SK-N-SH (cell line): ENCODE measurements at regions not wholly inside any gene's neighbourhood (a gene's known extent, or its start where the extent isn't known, plus 50 kb on each side); places are given as distances from the start of the nearest gene placed in this dataset.

ENCODE experiments used
- CTCF ChIA-PET: fragments of 300-600, 350-600 bp; formaldehyde crosslinking; extraction: SDS; loops from one replicate; lab custom pipeline; 2021; lab: Yijun Ruan, JAX
- POLR2A ChIA-PET: fragments of 350-600 bp; sonication (Branson Sonifier 250); formaldehyde crosslinking; extraction: SDS; loops from one replicate; lab custom pipeline; 2020; ENCODE audit warnings: antibody characterized with exemption, inconsistent platforms; lab: Yijun Ruan, JAX
- DNase-seq: peaks from one replicate; pipeline ENCODE4 v3.0.0; 2012
- H2AFZ ChIP-seq: fragments of 200-600 bp; sonication (generic); 2 replicates; pipeline ENCODE4 v1.8.1; 2016; ENCODE audit warnings: antibody characterized with exemption, mild to moderate bottlenecking, low read depth
- H3F3A ChIP-seq: fragments of 200-600 bp; sonication (generic); replicated peaks from 2 replicates; pipeline ENCODE3; 2016; ENCODE audit warnings: antibody characterized with exemption, mild to moderate bottlenecking; ENCODE audit not compliant: insufficient read depth
- H3K27ac ChIP-seq, 2 experiments: fragments of 200-500 bp in 1 of 2; fragments of 200-600 bp in 1 of 2; sonication (Bioruptor generic) in 1 of 2; sonication (generic), shearing (Covaris generic) in 1 of 2; 2 replicates each; pipeline versions ENCODE4 v1.5.1 to v1.6.1; 2014 to 2016; ENCODE audit warnings: low read depth in 2 of 2, inconsistent platforms in 1 of 2, low read length in 1 of 2, mild to moderate bottlenecking in 1 of 2, mixed read lengths in 1 of 2
- H3K27me3 ChIP-seq: fragments of 200-600 bp; sonication (generic), shearing (Covaris generic); 2 replicates; pipeline ENCODE4 v1.6.1; 2016; ENCODE audit warnings: mixed run types; ENCODE audit not compliant: insufficient read depth
- H3K36me3 ChIP-seq, 2 experiments: fragments of 200-500 bp in 1 of 2; fragments of 200-600 bp in 1 of 2; sonication (Bioruptor generic) in 1 of 2; sonication (generic) in 1 of 2; replicated peaks in 1 of 2; 2 replicates each; pipeline versions ENCODE3 to v1.5.1; 2014 to 2016; ENCODE audit warnings: low read length in 1 of 2, mild to moderate bottlenecking in 1 of 2; ENCODE audit not compliant: insufficient read depth in 2 of 2, control insufficient read depth in 1 of 2
- H3K4me1 ChIP-seq, 2 experiments: fragments of 200-500 bp in 1 of 2; fragments of 200-600 bp in 1 of 2; sonication (Bioruptor generic) in 1 of 2; sonication (generic), shearing (Covaris generic) in 1 of 2; 2 replicates each; pipeline versions ENCODE4 v1.5.1 to v1.6.1; 2014 to 2016; ENCODE audit warnings: low read depth in 1 of 2, low read length in 1 of 2, mixed run types in 1 of 2; ENCODE audit not compliant: insufficient read depth in 2 of 2, control insufficient read depth in 1 of 2
- H3K4me2 ChIP-seq: fragments of 200-600 bp; sonication (generic), shearing (Covaris generic); 2 replicates; pipeline ENCODE4 v1.6.1; 2017; ENCODE audit warnings: mixed run types
- H3K4me3 ChIP-seq, 2 experiments: fragments of 200-500 bp in 1 of 2; fragments of 200-600 bp in 1 of 2; sonication (Bioruptor generic) in 1 of 2; sonication (generic), shearing (Covaris generic) in 1 of 2; 2 replicates each; pipeline versions ENCODE4 v1.5.1 to v1.8.1; 2014 to 2016; ENCODE audit warnings: low read depth in 2 of 2, inconsistent platforms in 1 of 2, low read length in 1 of 2, mild to moderate bottlenecking in 1 of 2, mixed read lengths in 1 of 2, moderate library complexity in 1 of 2
- H3K79me2 ChIP-seq: fragments of 200-600 bp; sonication (generic); 2 replicates; pipeline ENCODE4 v1.8.1; 2017; ENCODE audit warnings: mild to moderate bottlenecking; ENCODE audit not compliant: insufficient read depth
- H3K9ac ChIP-seq: fragments of 200-600 bp; sonication (generic); 2 replicates; pipeline ENCODE4 v1.6.1; 2017; ENCODE audit warnings: mixed run types
- H3K9me2 ChIP-seq: fragments of 200-600 bp; sonication (generic); 2 replicates; pipeline ENCODE4 v1.6.1; 2017; ENCODE audit warnings: mixed run types
- H3K9me3 ChIP-seq: fragments of 200-600 bp; sonication (generic); 2 replicates; pipeline ENCODE4 v1.6.1; 2017; ENCODE audit warnings: mixed run types, mild to moderate bottlenecking, moderate library complexity
- H4K20me1 ChIP-seq: fragments of 200-600 bp; sonication (generic); 2 replicates; pipeline ENCODE4 v1.6.1; 2017; ENCODE audit warnings: mild to moderate bottlenecking, mixed run types; ENCODE audit not compliant: insufficient read depth
- EP300 ChIP-seq, 2 experiments: IDR thresholded peaks; 2 replicates each; pipeline versions ENCODE4 v1.4.0 to v1.6.1; 2012; ENCODE audit warnings: borderline replicate concordance in 1 of 2, low read depth in 1 of 2, low read length in 1 of 2
- GATA2 ChIP-seq: sonication (generic); formaldehyde crosslinking; IDR thresholded peaks from 2 replicates; pipeline ENCODE4 v1.5.0; 2020; ENCODE audit warnings: mild to moderate bottlenecking, missing genetic modification reagents
- JUND ChIP-seq: IDR thresholded peaks from 2 replicates; pipeline ENCODE4 v1.4.0; 2012
- MXI1 ChIP-seq: IDR thresholded peaks from 2 replicates; pipeline ENCODE4 v1.6.1; 2012; ENCODE audit warnings: mild to moderate bottlenecking, low read depth, low read length, improper control_type of control experiment
- NFIC ChIP-seq: IDR thresholded peaks from 2 replicates; pipeline ENCODE4 v1.4.0; 2012; ENCODE audit warnings: borderline replicate concordance
- NRF1 ChIP-seq: IDR thresholded peaks from 2 replicates; pipeline ENCODE4 v1.6.1; 2012; ENCODE audit warnings: low read depth, mild to moderate bottlenecking, low read length
- POLR2AphosphoS5 ChIP-seq: IDR thresholded peaks from 2 replicates; pipeline ENCODE4 v1.6.1; 2012; ENCODE audit warnings: low read depth, low read length
- RAD21 ChIP-seq: IDR thresholded peaks from 2 replicates; pipeline ENCODE4 v1.6.1; 2012; ENCODE audit warnings: mild to moderate bottlenecking, low read length
- RCOR1 ChIP-seq: fragments of 150-350 bp; IDR thresholded peaks from 2 replicates; pipeline ENCODE4 v1.6.1; 2017; ENCODE audit warnings: antibody characterized with exemption, low read length
- RXRA ChIP-seq: IDR thresholded peaks from 2 replicates; pipeline ENCODE4 v1.4.0; 2012; ENCODE audit warnings: low read depth, mild to moderate bottlenecking, borderline replicate concordance
- TAF1 ChIP-seq: IDR thresholded peaks from 2 replicates; pipeline ENCODE4 v1.6.1; 2012; ENCODE audit warnings: low read depth, mild to moderate bottlenecking, low read length, moderate library complexity, borderline replicate concordance
- WGBS: methylation state at CpG from one replicate; pipeline ENCODE4 v1.1.6; 2017; ENCODE audit warnings: low lambda C conversion rate; 5-methylcytosine and 5-hydroxymethylcytosine counted together
- TF ChIP-seq, protein P1 (sequence below): IDR thresholded peaks from 2 replicates; pipeline ENCODE4 v1.4.0; 2012; ENCODE audit warnings: low read depth
- TF ChIP-seq, protein P2 (sequence below): IDR thresholded peaks from 2 replicates; pipeline ENCODE4 v1.4.0; 2012; ENCODE audit warnings: low read depth, borderline replicate concordance
- TF ChIP-seq, protein P3 (sequence below): fragments of 200-600 bp; sonication (generic); IDR thresholded peaks from 2 replicates; pipeline ENCODE4 v1.6.1; 2017; ENCODE audit warnings: antibody characterized with exemption, mild to moderate bottlenecking, moderate library complexity
- TF ChIP-seq, protein P4 (sequence below): fragments of 150-350 bp; IDR thresholded peaks from 2 replicates; pipeline ENCODE4 v1.6.1; 2017; ENCODE audit warnings: antibody characterized with exemption, low read length, low read depth, borderline replicate concordance
- TF ChIP-seq, protein P5 (sequence below): IDR thresholded peaks from 2 replicates; pipeline ENCODE4; 2012

DNA sequence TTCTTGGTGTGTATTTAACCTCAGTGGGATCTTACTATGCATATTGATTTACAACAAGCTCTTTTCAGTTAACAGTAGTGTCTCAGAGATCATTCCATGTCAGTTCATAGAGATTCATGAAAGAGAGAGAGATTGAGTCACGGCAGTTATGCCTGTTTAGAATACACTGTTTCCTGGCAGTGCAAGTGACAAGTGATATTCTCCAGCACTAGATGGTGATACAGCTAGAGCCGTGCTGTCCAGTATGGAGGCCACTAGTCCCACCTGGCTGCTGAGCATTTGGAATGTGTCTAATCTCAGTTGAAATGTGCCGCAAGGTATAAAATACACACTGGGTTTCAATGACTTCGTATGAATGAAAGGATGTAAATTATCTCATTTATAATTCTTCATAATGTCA lies 184.4 kb downstream of the SUDS3 start:
- Histone ChIP-seq H3F3A (no peaks in the 10 kb centered on the region), H3K79me2 (no peaks in the 10 kb centered on the region), H3K9me3 (no peaks in the 10 kb centered on the region), H3K27me3 (no peaks in the 10 kb centered on the region), H2AFZ (no peak overlapping the region), H3K9me2 (no peaks in the 10 kb centered on the region), H3K4me2 (no peak overlapping the region), H3K36me3 (no peaks in the 10 kb centered on the region), H3K4me1 (no peaks in the 10 kb centered on the region), H3K27ac (no peak overlapping the region), H4K20me1 (no peaks in the 10 kb centered on the region), H3K4me3 (no peak overlapping the region), H3K9ac (no peak overlapping the region)
- ChIA-PET POLR2A (no interaction called here), CTCF (interaction anchor here (1.6 kb wide), 1 partner anchor 13 kb away, joined by 3 read pairs; no protein-coding TSS in a partner anchor)
- DNase-seq, result no peak
- 35% methylated on average over 4 of the region's 4 CpGs for WGBS
- TF ChIP-seq RCOR1, result no peak
- TF ChIP-seq, protein P1, sequence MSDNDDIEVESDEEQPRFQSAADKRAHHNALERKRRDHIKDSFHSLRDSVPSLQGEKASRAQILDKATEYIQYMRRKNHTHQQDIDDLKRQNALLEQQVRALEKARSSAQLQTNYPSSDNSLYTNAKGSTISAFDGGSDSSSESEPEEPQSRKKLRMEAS, result no peak
- TF ChIP-seq, protein P2, sequence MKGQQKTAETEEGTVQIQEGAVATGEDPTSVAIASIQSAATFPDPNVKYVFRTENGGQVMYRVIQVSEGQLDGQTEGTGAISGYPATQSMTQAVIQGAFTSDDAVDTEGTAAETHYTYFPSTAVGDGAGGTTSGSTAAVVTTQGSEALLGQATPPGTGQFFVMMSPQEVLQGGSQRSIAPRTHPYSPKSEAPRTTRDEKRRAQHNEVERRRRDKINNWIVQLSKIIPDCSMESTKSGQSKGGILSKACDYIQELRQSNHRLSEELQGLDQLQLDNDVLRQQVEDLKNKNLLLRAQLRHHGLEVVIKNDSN, result no peak
- no peak for TF ChIP-seq GATA2 (CRISPR knock-in tag)
- no peak for TF ChIP-seq NRF1
- TF ChIP-seq, protein P3, sequence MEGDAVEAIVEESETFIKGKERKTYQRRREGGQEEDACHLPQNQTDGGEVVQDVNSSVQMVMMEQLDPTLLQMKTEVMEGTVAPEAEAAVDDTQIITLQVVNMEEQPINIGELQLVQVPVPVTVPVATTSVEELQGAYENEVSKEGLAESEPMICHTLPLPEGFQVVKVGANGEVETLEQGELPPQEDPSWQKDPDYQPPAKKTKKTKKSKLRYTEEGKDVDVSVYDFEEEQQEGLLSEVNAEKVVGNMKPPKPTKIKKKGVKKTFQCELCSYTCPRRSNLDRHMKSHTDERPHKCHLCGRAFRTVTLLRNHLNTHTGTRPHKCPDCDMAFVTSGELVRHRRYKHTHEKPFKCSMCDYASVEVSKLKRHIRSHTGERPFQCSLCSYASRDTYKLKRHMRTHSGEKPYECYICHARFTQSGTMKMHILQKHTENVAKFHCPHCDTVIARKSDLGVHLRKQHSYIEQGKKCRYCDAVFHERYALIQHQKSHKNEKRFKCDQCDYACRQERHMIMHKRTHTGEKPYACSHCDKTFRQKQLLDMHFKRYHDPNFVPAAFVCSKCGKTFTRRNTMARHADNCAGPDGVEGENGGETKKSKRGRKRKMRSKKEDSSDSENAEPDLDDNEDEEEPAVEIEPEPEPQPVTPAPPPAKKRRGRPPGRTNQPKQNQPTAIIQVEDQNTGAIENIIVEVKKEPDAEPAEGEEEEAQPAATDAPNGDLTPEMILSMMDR, result no peak
- no peak for TF ChIP-seq TAF1
- TF ChIP-seq EP300 (IDR thresholded peaks at IDR 0.05; ENCODE audit: borderline replicate concordance in 1 of 2, low read depth in 1 of 2, low read length in 1 of 2), result no peak
- no peak for TF ChIP-seq NFIC
- no peak for TF ChIP-seq RAD21
- TF ChIP-seq, protein P4, sequence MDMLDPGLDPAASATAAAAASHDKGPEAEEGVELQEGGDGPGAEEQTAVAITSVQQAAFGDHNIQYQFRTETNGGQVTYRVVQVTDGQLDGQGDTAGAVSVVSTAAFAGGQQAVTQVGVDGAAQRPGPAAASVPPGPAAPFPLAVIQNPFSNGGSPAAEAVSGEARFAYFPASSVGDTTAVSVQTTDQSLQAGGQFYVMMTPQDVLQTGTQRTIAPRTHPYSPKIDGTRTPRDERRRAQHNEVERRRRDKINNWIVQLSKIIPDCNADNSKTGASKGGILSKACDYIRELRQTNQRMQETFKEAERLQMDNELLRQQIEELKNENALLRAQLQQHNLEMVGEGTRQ, result no peak
- TF ChIP-seq POLR2AphosphoS5, result no peak
- TF ChIP-seq MXI1, result no peak
- TF ChIP-seq RXRA, result no peak
- TF ChIP-seq JUND, result no peak
- TF ChIP-seq, protein P5, sequence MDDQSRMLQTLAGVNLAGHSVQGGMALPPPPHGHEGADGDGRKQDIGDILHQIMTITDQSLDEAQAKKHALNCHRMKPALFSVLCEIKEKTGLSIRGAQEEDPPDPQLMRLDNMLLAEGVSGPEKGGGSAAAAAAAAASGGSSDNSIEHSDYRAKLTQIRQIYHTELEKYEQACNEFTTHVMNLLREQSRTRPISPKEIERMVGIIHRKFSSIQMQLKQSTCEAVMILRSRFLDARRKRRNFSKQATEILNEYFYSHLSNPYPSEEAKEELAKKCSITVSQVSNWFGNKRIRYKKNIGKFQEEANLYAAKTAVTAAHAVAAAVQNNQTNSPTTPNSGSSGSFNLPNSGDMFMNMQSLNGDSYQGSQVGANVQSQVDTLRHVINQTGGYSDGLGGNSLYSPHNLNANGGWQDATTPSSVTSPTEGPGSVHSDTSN, result no peak
